ENCODE measurements at regions not wholly inside any gene's neighbourhood (a gene's known extent, or its start where the extent isn't known, plus 50 kb on each side); places are given as distances from the start of the nearest gene placed in this dataset.

DNA sequence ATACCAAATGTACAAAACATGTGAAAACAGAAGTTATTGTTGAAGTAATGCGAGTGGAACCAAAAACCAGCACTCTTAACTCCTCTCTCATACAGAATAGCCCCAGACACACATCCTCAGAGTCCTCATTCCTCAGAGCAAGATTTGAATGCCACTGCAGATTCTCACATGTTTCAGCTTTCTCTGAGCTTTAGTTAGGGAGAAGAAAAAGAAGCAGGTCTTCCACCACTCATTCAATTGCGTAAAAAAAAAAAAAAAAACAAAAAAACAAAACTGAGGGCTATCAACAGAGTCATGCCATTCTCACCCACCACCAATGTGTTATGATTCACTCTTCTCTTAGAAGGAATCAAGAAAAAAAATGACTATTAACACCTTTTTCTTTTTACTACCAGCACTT, 287.7 kb downstream of the IPMK start:
- DNase-seq (ENCODE audit: insufficient read length, low spot score) (no peak), FAIRE-seq (no peak)
- no peak for TF ChIP-seq CTCF (IDR thresholded peaks at IDR 0.05; ENCODE audit: insufficient read depth, missing control alignments)

DNA sequence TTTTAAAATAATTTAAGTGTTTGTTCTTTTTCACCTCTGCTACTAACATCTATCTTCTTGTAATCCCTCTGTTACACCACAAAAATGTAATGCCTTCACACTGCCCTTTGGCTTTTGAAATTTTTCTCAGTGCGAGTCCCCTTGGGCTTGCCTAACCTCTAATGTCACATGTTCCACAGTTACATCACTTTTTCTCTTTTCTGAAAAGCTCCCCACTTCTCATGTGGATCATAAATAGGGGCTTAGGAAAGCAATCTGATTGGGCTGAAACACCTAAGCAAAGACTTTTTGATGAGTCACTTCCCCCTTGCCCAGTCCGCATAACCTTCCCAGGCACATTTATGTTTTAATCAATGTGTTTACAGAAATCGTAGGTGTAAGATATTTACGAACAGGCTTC, 288.2 kb downstream of the IPMK start:
- no peak for DNase-seq (ENCODE audit: insufficient read length, low spot score)
- FAIRE-seq = no peak
- TF ChIP-seq CTCF (IDR thresholded peaks at IDR 0.05; ENCODE audit: insufficient read depth, missing control alignments) = no peak

DNA sequence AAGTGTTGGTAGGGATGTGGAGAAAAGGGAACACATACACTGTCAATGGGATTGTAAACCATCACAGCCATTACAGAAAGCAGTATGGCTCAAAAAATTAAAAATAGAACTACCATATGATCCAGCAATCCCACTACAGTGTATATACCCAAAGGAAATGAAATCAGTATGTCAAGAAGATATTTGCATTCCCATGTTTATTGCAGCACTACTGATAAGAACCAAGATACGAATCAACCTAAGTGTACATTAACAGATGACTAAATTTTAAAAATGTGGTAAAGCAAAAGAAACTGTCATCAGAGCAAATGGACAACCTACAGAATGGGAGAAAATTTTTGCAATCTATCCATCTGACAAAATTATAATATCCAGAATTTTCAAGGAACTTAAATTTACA, 290.4 kb downstream of the IPMK start:
- no peak for TF ChIP-seq CTCF (IDR thresholded peaks at IDR 0.05; ENCODE audit: insufficient read depth, missing control alignments)
- no peak for DNase-seq (ENCODE audit: insufficient read length, low spot score)
- FAIRE-seq = no peak

DNA sequence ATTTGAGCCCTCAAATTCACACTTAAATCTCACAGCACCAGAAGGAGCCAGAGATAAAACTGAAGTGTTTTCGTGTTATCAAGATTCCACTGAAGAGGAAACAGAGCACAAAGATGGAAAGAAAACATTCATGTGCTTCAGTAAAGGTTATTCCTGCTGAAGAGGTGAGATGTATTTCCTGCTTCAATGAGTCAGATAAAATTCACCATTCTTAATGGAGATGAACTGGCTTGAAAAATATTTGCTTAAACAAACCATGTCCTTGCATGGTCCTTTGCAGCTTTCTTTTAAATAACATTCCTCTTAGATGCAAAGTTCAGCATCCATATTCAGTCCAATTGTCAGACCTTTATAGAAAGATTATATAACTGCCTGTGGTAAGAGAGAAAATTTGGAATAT, 294.2 kb downstream of the IPMK start:
- no peak for DNase-seq (ENCODE audit: insufficient read length, low spot score)
- TF ChIP-seq CTCF (IDR thresholded peaks at IDR 0.05; ENCODE audit: insufficient read depth, missing control alignments) = no peak
- no peak for FAIRE-seq

GRCh38 chr10:57972783-57973182, 294.9 kb downstream of the IPMK start:
- DNase-seq (ENCODE audit: insufficient read length, low spot score) (no peak), FAIRE-seq (no peak)
- TF ChIP-seq CTCF (IDR thresholded peaks at IDR 0.05; ENCODE audit: insufficient read depth, missing control alignments) = no peak

DNA sequence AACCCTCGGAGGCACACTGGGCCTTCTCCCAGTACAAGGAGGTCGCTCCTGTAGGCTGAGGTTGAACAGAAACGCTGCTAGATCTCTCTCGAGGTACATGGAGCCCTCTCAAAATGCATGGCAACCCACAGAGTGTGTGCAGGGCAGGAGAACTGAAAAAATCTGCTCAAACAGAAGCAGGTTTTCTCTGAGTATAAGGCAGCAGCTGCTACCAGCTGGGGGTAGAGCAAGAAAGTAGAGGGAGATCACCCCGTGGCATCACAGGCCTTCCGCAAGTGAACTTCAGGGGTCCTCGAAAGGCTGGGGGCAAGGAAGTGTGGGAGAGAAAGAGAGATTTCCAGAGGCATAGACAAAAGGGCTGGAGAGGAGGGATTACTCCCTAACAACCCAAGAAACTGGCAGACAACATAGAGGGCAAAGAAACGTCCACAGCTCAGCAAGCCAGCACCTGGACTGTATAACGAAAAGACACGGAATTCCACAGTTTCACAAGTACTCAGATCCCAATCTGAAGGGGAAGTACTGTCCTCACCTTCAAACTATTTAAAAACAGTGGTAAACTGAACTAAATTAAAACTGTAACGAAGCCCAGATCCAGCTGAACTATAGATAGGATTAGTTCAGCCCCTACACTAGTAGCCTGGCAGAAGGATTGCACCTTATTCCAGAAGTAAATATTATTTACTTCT, 299.2 kb downstream of the IPMK start:
- no peak for FAIRE-seq
- no peak for TF ChIP-seq CTCF (IDR thresholded peaks at IDR 0.05; ENCODE audit: insufficient read depth, missing control alignments)
- no peak for DNase-seq (ENCODE audit: insufficient read length, low spot score)

DNA sequence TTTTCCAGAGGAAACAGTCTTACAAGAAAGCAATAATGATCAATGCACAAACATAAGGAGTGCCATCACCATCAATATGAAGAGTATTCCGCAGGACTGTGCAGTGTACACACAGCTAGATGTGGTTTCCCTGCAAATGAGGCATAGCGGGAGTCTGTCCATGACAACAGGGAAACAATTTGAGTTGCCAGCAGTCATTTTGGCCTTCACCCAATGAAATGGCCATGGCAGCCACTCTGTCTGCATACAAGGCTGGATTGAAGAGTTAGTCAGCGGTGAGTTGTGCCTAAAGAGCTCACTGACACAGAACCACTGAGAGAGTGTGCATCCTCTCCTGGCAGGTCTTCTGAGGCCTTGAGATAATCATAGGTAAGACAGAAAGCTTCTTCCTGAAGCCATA, 303.3 kb downstream of the IPMK start:
- FAIRE-seq = no peak
- TF ChIP-seq CTCF (IDR thresholded peaks at IDR 0.05; ENCODE audit: insufficient read depth, missing control alignments) = no peak
- no peak for DNase-seq (ENCODE audit: insufficient read length, low spot score)

Data from D721Med (cell line).